GM18519 (cell line): ENCODE measurements at regions not wholly inside any gene's neighbourhood (a gene's known extent, or its start where the extent isn't known, plus 50 kb on each side); places are given as distances from the start of the nearest gene placed in this dataset.
"Not testable (repeated sequence)": the region's sequence is repeated elsewhere in the genome, so short reads cannot be mapped to it uniquely, and the experiment has no call there.

ENCODE experiments used
- ATAC-seq: cut with Tn5 transposase; IDR thresholded peaks from one replicate; pipeline ENCODE4 v1.9.1; 2021; ENCODE audit warnings: mild to moderate bottlenecking, moderate library complexity; ENCODE audit not compliant: unreplicated experiment, low FRiP score

DNA sequence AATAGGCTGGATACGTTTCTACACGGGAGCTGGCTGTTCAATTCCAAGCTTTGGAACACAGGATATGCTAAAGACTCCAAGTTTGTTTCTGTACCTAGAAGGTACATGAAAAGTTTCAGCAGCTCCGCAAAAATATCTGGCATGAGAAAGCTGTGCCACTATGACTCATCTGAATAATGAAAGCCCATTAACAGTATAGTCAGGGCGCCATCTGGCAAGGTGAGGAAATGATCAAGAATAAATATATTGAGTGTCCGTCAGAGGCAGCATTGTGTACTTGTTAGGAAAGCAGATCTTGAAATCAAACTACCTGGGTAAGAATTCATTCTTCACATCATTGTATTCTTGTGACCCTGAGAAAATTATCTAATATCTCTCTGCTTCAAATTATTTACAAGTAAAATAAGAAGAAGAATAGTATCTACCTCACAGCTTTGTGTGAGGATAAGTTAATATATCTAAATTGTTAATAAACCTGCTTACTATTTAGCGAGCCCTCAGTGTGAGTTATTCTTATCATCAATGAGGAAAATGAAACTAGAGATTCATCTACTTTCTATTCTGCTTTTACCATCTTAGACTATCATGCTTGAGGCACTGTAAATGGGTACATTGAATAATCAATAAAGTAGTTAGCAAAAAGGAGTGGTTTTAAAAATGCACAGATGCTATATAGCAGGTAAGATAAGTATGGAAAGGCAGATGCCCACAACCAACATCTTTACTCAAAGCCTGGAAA is 53.5 kb downstream of the FSCB start:
- ATAC-seq, result no peak

DNA sequence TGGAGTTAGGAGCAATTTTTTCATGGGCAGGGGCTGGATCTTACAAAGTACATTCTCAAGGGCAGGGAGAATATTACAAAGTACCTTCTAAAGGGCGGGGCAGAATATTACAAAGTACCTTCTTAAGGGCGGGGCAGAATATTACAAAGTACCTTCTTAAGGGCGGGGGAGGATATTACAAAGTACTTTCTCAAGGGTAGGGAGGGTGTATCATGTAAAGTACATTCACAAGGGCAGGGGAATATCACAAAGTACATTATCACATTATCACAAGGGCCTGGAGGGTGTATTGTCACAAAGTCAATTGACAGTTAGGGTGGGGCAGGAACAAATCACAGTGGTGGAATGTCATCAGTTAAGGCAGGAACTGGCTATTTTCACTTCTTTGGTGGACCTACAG is 56.9 kb downstream of the FSCB start:
- not testable (repeated sequence) for ATAC-seq

DNA sequence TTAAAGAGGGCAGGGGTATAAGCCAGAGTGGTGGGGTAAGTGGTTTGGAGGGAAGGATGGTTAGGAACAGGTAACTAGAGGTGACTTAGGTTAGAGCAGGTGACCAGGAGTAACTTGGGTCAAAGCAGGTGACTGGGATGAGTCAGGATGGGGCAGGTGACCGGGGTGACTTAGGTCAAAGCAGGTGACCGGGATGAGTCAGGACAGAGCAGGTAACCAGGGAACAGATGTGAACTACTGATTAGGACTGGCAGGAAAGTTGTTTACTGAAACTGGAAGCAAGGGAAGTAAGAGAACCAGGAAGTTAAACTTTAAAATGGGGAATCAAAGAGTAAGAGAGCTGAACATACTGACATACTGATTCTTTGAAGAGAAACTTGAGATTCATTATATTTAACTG is 57.4 kb downstream of the FSCB start:
- no peak for ATAC-seq

DNA sequence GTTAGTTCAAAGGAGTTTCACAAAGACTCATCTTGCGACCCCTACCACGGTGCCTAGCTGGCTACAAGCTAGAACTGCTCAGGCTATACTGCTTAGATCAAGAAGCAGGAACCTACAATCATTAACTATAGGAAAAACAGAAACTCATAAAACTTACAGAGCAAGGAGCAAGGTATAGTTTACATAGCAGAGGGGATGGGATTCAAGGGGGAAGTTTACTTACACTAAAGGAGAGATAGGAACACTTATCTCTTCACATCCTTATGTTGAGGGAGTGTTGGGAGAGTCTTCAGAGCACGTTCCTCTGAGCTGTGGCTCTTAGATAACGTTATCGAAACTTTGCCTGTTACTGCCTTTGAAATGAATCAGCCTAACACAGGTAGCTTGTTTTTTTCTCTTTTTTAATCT is 58.1 kb downstream of the FSCB start:
- ATAC-seq, result no peak

DNA sequence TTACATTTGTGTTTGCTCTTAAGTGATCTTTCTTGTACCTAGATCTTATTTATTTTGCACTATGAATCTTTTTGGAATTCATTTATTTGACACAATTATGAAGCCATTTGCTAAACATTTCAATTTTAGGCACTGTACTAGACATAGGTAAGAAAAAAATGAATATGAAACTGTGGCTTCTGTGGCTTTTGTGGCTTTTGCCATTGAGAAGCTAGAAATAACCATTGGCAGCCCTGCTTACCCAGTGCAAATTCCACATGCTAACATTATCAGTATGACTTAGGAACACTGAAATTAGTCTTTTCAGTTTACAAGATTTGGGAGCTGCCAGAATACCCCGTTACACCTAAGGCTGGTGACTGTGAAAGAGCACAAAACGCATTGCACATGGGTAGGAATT is 60.1 kb downstream of the FSCB start:
- ATAC-seq, result no peak

DNA sequence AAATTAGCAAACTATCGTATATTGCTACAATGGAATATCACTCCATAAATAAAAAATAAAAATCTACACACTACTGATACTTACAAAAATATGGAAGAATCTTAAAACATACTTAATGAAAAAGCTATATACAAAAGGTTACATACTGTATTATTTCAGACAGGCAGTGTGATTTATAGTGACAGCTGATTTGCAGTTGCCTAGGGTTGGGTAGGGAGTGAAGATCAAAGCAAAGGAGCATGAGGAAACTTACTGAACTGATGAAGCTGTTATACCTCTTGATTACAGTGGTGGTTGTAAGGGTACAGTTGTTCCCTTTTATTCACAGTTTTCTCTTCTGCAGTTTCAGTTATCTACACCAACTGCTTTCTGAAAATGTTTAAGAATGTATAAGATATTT is 62.6 kb downstream of the FSCB start:
- ATAC-seq, result no peak

DNA sequence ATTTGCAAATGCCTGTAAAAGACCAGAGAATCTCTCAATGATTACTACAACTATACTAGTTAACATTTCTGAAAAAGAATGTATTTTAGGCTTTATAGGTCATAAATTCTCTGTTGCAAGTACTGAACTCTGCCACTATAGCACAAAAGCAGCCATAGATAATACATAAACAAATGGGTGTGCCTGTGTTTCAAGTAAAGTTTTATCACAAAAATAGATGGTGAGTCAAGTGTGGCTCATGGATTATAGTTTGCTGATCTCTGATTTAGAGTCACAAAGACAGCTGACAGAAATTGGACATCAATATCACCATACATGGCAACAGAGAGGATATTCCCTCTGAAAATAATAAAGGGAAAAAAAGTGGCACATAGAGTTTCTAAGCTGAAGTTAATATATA is 68.1 kb downstream of the FSCB start:
- no peak for ATAC-seq

DNA sequence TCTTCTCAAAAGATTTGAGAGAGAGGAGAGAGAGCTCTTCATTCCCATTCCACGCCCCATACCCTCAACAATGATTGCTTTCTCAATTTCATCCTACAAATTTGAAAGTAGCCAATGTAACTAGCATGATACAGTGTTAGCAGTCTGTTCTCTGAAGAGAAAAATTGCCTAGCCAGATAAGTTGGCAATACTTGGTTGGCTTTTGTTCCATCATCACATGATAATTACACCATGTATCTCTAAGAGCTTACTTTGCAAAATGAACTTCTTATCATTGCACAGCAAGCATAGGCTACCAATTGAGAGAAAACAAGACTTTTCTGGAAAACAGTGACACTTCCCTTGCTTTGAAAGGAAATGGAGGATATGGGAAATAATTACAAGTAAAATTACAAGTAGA is 68.9 kb downstream of the FSCB start:
- ATAC-seq, result no peak

DNA sequence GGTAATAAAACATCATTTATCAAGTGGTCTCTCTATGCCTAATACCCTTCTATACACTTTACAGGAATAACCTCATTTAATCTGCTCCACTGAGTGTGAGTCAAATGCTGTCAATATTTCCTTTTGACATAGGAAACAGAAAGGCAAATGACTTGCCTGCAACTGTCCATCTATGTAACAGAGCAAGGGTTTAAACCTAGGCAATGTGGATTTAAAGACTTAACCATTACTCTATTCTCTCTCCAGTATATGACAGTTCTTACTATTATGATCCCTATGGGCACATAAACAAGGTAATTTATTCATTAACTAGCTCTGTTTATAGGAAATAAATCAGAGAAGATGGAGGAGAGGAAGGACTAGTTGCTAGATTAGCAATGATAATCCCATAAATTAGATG is 70.6 kb downstream of the FSCB start:
- ATAC-seq, result no peak

DNA sequence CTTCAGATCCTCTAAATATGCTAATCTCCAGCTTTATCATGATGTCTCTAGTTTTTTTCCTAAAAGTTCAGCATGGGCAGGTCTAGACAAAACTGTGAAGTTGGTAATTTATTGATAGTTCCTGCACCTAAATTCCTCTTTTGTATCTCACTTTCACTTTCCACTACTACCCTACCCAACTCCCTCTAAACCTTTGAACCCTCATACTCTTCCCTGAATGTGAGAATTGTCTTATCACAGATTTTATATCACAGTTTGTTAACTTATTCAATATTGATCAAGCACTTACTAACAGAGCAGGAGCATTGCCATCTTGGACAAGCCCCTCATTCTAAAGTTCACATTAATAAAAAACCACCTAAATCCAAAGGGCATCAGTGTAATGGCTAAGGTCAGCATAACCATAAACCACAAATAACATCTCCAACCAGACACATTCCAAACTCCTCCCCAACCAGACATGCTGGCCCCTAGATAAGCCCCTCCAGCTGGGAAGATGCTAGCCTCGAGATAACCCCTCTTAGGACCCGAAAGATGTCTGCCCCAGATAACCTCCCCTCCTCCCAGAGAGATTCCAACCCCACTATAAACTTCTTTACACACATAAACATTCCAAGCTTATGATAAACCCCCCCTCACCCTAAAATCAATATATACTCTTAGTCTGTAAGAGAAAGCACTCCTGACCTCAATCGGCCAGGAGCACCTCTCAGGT is 78.7 kb downstream of the FSCB start:
- no peak for ATAC-seq

DNA sequence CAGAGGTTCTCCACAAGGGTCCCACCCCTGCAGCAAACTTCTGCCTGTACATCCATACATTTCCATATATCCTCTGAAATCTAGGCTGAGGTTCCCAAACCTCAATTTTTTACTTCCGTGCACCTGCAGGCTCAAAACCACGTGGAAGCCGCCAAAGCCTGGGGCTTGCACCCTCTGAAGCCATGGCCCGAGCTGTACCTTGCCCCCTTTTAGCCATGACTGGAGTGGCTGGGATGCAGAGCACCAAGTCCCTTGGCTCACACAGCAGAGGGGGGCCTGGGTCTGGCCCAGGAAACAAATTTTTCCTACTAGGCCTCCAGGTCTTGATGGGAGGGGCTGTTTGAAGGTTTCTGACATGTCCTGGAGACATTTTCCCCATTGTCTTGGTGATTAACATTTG is 84.4 kb downstream of the FSCB start:
- no peak for ATAC-seq

DNA sequence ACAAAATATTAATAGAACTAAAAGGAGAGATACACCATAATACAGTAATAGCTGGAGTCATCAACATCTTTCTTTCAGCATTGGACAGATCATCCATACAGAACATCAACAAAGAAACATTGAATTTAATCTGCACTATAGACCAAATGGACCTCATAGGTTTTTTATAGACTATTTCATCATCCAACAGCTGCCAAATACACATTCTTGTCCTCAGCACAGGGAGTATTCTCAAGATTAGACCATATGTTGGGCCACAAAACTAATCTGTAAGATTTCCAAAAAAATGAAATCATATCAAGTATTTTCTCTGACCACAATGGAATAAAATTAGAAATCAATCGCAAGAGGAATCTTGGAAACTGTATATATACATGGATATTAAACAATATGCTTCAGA is 86.9 kb downstream of the FSCB start:
- ATAC-seq, result no peak

DNA sequence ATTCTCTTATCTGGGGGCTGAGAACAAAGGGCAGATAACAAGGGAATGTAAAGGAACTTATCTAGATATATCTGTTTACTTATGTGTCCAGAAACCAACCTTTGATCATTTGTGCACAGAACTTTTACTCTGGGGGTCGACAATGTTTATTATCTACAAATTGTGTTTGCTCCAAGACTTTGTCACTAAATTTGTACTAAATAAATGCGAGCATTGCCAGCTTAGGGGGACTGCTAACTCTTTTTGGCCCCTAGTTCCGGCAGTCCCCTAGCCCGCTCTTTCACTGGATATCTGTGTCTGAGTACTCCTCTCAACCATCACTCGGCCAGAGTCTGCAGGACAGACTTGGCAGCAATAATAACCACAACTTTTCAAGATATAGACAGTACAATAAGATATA is 88.2 kb downstream of the FSCB start:
- ATAC-seq, result no peak

DNA sequence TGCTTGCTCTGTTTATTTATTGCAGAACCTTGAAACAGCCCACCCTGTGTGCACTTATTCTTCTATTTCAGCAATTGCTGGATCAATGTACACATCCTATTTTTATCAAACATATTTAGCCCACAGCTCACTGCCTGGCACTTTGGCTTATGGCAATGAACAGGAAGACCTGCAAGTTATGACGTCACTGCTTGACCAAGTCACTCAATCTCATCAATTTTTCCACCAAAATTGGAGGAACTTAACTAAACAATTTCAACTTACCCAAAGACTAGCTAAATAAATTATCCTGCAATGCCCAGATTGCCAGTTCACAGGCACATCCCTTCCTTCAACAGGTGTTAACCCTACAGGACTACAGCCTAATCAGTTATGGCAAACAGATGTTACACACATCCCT is 89.3 kb downstream of the FSCB start:
- no peak for ATAC-seq

DNA sequence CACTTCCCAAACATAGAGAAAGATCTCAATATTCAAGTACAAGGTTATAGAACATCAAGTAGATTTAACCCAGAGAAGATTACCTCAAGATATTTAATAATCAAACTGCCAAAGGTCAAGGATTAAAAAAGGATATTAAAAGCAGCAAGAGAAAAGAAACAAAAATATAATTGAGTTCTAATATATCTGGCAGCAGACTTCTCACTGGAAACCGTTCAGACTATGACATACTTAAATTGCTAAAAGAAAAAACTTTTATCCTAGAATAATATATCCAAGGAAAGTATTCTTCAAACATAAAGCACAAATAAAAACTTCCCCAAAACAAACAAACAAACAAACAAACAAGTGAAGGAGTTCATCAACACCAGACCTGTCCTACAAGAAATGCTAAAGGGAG is 92.4 kb downstream of the FSCB start:
- ATAC-seq, result no peak

DNA sequence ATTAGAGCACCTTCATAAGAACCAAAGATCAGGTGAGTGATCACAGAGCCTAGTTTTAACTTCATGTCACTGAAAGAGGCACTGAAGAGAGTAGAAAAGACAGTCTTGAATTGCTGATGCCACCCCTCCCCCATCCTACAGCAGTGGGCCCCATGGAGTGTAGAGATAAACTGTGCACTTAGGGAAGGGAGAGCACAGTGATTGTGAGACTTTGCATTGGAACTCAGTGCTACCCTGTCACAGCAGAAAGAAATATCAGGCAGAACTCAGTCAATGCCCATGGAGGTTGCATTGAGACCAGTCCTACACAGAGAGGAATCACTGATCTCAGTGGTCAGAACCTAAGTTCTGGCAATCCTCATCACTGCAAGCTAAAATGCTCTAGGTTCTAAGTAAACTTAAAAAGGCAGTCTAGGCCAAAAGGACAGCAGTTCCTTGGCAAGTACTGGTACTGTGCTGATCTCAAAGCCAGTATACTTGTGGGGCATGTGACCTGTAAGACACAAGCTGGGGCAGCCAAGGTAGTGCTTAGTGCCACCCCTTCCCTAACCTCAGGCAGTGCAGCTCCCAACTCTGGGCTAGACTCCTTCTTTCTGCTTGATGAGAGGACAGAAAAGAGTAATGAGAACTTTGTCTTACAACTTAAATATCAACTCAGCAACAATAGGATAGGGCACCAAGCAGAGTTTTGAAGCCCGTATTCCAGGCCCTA is 94.1 kb downstream of the FSCB start:
- no peak for ATAC-seq

DNA sequence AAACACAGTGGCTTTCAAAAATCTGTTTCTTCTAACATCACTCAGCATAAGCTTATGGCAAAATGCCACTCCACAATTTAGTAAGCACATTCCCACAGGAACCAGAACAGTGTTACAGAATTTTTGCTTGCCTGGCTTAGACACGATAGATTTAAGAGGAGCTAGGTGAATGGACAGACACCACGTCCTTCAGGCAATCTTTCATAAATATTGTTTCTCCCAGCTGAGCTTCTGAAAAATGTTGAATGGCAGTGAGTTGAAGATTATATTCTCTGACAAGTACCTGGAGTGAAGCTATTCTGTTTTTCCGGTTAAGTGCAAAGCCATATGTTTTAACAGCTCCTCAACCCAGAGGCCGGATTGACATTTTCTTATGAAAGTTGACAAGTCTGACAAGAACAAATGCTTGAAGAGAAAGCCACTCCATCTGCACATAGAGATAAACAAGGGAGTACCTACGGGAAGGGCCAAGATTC is 102.0 kb downstream of the FSCB start:
- no peak for ATAC-seq

DNA sequence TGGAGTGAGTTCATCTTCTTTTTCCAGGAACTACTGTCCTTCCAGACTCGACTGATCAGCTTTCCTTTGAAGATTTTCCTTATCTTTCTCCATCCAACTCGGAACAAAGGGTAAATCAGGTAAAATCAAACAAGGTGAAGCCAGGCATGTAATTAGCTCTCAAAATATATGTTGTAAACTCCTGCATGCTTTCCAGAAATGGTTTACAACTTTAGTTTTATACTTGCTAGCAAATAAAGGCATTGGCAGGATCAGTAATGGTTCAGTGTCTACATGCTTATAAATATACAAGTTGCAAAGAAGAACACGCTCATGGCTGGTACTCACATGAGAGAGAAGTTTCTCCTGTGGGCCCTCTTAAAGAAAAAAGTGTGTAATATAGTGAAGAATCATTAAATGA is 102.5 kb downstream of the FSCB start:
- no peak for ATAC-seq

DNA sequence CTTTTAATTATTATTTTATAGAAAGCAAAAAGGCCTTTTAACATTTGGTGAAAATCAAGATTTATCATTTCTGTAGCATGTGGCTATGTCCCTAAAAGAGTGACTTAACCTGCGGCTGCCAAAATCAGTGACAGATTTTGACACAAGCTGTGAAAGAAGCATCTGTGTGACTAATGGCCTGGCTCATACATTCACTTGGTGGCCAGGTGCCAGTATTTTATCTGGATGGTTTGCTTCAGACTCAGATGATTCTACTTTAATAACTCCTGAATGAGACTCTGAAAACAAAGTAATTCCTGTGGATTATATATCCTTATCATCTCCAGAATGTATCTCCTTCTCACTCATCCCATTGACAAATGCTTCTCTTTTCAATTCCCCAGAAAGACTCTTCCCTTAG is 103.0 kb downstream of the FSCB start:
- ATAC-seq, result no peak

DNA sequence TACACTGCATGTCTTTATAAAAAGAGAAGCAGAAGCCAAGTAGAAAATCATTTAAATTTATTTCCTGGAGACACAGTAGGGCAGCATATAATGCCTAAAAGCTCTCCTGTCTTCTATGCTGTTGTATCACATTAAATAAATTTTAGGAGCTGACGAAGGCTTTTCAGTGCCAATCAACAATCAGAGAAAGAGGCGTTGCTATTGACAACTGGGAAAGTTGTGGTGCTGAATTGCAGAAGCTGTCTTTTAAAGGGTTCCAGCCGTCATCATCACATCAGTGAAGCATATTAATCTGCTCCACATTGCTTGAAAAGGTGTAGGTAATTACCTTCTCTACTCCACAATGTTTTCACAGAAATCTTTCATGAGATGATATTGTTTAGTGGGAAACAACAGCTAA is 103.9 kb downstream of the FSCB start:
- ATAC-seq, result no peak

DNA sequence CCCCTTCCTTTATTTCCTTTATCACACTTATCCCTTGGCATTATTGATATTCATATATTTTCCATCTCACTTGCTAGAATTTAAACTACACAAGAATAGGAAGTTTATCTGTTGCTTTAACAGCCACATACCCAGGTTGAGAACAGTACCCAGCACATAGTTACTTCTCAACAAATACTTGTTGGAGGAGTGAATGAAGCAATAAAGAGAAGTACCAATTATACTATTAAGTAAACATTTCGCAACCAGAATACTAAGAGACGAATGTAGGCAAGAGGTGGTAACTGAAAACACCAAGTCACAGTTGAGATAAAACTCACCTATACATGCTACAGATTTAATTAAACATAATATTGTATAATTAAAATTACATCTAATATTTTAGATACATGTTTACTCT is 110.9 kb downstream of the FSCB start:
- ATAC-seq, result no peak

DNA sequence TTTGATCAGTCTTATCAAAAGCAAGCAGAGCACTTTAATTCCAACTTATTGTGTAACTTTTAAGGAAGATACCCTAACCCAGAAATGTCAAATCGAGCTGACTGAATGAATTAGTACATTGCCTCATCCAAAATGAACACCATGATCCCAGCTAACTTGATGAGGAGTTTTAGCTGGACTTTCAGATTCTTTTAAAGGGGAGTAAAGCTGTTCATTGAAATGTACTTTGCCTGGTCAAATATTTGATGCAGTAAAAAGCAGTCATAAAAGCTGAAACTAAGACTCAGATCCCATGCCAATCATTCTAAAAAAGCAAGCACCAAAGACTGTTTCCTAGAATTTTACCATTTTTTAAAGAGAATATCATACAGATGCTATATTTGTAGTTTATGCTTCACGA is 114.1 kb downstream of the FSCB start:
- no peak for ATAC-seq
